H9 (cell line): ENCODE measurements at regions not wholly inside any gene's neighbourhood (a gene's known extent, or its start where the extent isn't known, plus 50 kb on each side); places are given as distances from the start of the nearest gene placed in this dataset.

Experiments used
- DNase-seq: peaks from one replicate; pipeline ENCODE4 v3.0.0-alpha.2; 2017
- H2AFZ ChIP-seq: one replicate; pipeline ENCODE4 v1.6.1; 2013; ENCODE audit warnings: mild to moderate bottlenecking, low read length, control low read depth, moderate library complexity
- H2AK5ac ChIP-seq: 2 replicates; pipeline ENCODE4 v1.6.1; 2013; ENCODE audit warnings: low read length, control low read depth, mixed read lengths; ENCODE audit not compliant: insufficient read length
- H2BK120ac ChIP-seq: one replicate; pipeline ENCODE4 v1.6.1; 2013; ENCODE audit warnings: low read depth, mild to moderate bottlenecking, low read length, control low read depth, inconsistent platforms; ENCODE audit not compliant: poor library complexity, severe bottlenecking
- H2BK12ac ChIP-seq: 2 replicates; pipeline ENCODE4 v1.6.1; 2013; ENCODE audit warnings: low read length, control low read depth, mixed read lengths, low read depth; ENCODE audit not compliant: insufficient read length
- H2BK15ac ChIP-seq: 2 replicates; pipeline ENCODE4 v1.6.1; 2013; ENCODE audit warnings: low read depth, low read length, control low read depth
- H2BK20ac ChIP-seq: one replicate; pipeline ENCODE4 v1.6.1; 2013; ENCODE audit warnings: low read depth, mild to moderate bottlenecking, low read length, control low read depth, inconsistent platforms; ENCODE audit not compliant: poor library complexity, severe bottlenecking
- H2BK5ac ChIP-seq: 2 replicates; pipeline ENCODE4 v1.6.1; 2013; ENCODE audit warnings: low read length, control low read depth, mixed read lengths; ENCODE audit not compliant: insufficient read length
- H3K14ac ChIP-seq: 2 replicates; pipeline ENCODE4 v1.6.1; 2013; ENCODE audit warnings: low read length, control low read depth; ENCODE audit not compliant: insufficient read depth
- H3K18ac ChIP-seq: 2 replicates; pipeline ENCODE4 v1.6.1; 2013; ENCODE audit warnings: low read depth, mild to moderate bottlenecking, mixed read lengths, low read length, control low read depth; ENCODE audit not compliant: insufficient read length
- H3K23ac ChIP-seq: 2 replicates; pipeline ENCODE4 v1.6.1; 2013; ENCODE audit warnings: low read length, control low read depth, mixed read lengths, low read depth; ENCODE audit not compliant: insufficient read length
- H3K23me2 ChIP-seq: 2 replicates; pipeline ENCODE4 v1.6.1; 2013; ENCODE audit warnings: low read depth, mild to moderate bottlenecking, mixed read lengths, low read length, control low read depth; ENCODE audit not compliant: insufficient read length, poor library complexity, severe bottlenecking
- H3K27ac ChIP-seq: 2 replicates; pipeline ENCODE4 v1.5.1; 2013; ENCODE audit warnings: low read length, control low read depth, mixed read lengths, low read depth; ENCODE audit not compliant: insufficient read length
- H3K27me3 ChIP-seq: 2 replicates; pipeline ENCODE4 v1.6.1; 2013; ENCODE audit warnings: low read length, control low read depth, inconsistent platforms; ENCODE audit not compliant: insufficient read depth
- H3K4ac ChIP-seq: 2 replicates; pipeline ENCODE4 v1.6.1; 2013; ENCODE audit warnings: low read depth, mild to moderate bottlenecking, control low read depth, inconsistent platforms, low read length, moderate library complexity
- H3K4me1 ChIP-seq: 2 replicates; pipeline ENCODE4 v1.6.1; 2013; ENCODE audit warnings: low read length, control low read depth, inconsistent platforms; ENCODE audit not compliant: insufficient read depth
- H3K4me2 ChIP-seq: 2 replicates; pipeline ENCODE4 v1.6.1; 2013; ENCODE audit warnings: low read length, control low read depth, mixed read lengths; ENCODE audit not compliant: insufficient read length, insufficient read depth
- H3K56ac ChIP-seq: 2 replicates; pipeline ENCODE4 v1.6.1; 2013; ENCODE audit warnings: low read depth, mild to moderate bottlenecking, mixed read lengths, low read length, control low read depth; ENCODE audit not compliant: insufficient read length
- H3K79me1 ChIP-seq: 2 replicates; pipeline ENCODE4 v1.6.1; 2013; ENCODE audit warnings: low read depth, mild to moderate bottlenecking, moderate library complexity, low read length, control low read depth, inconsistent platforms; ENCODE audit not compliant: insufficient read depth, poor library complexity, severe bottlenecking
- H3K79me2 ChIP-seq: 2 replicates; pipeline ENCODE4 v1.6.1; 2013; ENCODE audit warnings: low read length, control low read depth, inconsistent platforms; ENCODE audit not compliant: insufficient read depth
- H3K9ac ChIP-seq: 2 replicates; pipeline ENCODE4 v1.6.1; 2013; ENCODE audit warnings: low read length, control low read depth, mixed read lengths; ENCODE audit not compliant: insufficient read length; ENCODE audit errors: extremely low read depth
- H3K9me3 ChIP-seq: one replicate; pipeline ENCODE4 v1.6.1; 2013; ENCODE audit warnings: low read depth, low read length, inconsistent platforms; ENCODE audit not compliant: control insufficient read depth
- H3T11ph ChIP-seq: one replicate; pipeline ENCODE4 v1.6.1; 2013; ENCODE audit warnings: mild to moderate bottlenecking, low read length, control low read depth, inconsistent platforms
- H4K20me1 ChIP-seq: one replicate; pipeline ENCODE4 v1.6.1; 2013; ENCODE audit not compliant: control insufficient read depth, insufficient read length, insufficient read depth
- H4K5ac ChIP-seq: 2 replicates; pipeline ENCODE4 v1.6.1; 2013; ENCODE audit warnings: low read depth, mild to moderate bottlenecking, mixed read lengths, low read length, control low read depth; ENCODE audit not compliant: insufficient read length
- H4K8ac ChIP-seq: replicated peaks from 2 replicates; pipeline ENCODE4 v1.6.1; 2013; ENCODE audit warnings: low read length, control low read depth, mixed read lengths, low read depth; ENCODE audit not compliant: insufficient read length
- H4K91ac ChIP-seq: 2 replicates; pipeline ENCODE4 v1.6.1; 2013; ENCODE audit warnings: low read depth, mild to moderate bottlenecking, moderate library complexity, mixed read lengths, low read length, control low read depth; ENCODE audit not compliant: insufficient read length
- H3K27ac Mint-ChIP-seq, 3 experiments: 2 replicates in 2 of 3; 3 replicates in 1 of 3; pipeline ENCODE4 v1.8.0; 2020 to 2021; ENCODE audit warnings: mixed read lengths in 3 of 3, mild to moderate bottlenecking in 1 of 3, moderate library complexity in 1 of 3
- H3K27me3 Mint-ChIP-seq: 2 replicates; pipeline ENCODE4 v1.8.0; 2021; ENCODE audit warnings: low read depth, mild to moderate bottlenecking, moderate library complexity, mixed read lengths
- H3K36me3 Mint-ChIP-seq, 3 experiments: 2 replicates in 2 of 3; 3 replicates in 1 of 3; pipeline ENCODE4 v1.8.0; 2020 to 2021; ENCODE audit warnings: low read depth in 3 of 3, mixed read lengths in 3 of 3; ENCODE audit not compliant: insufficient read depth in 1 of 3
- H3K4me1 Mint-ChIP-seq, 2 experiments: 2 replicates each; pipeline ENCODE4 v1.8.0; 2020; ENCODE audit warnings: mixed read lengths in 2 of 2
- H3K4me3 Mint-ChIP-seq, 2 experiments: 2 replicates in 1 of 2; 3 replicates in 1 of 2; pipeline ENCODE4 v1.8.0; 2020 to 2021; ENCODE audit warnings: mild to moderate bottlenecking in 2 of 2, mixed read lengths in 2 of 2, moderate library complexity in 1 of 2
- H3K9me3 Mint-ChIP-seq, 2 experiments: 2 replicates in 1 of 2; 3 replicates in 1 of 2; pipeline ENCODE4 v1.8.0; 2020; ENCODE audit warnings: mild to moderate bottlenecking in 2 of 2, mixed read lengths in 2 of 2, moderate library complexity in 1 of 2
- CTCF ChIP-seq: fragments of 200-600 bp; sonication (generic); conservative IDR thresholded peaks from 3 replicates; pipeline ENCODE4 v1.8.0; 2021; ENCODE audit warnings: antibody characterized with exemption, mild to moderate bottlenecking
- WGBS: extraction: QIAGEN DNeasy Blood & Tissue Kit; methylation state at CpG from one replicate; pipeline ENCODE4 v1.1.7; 2013; ENCODE audit warnings: missing lambda C conversion rate, low lambda C conversion rate, mixed read lengths; ENCODE audit not compliant: insufficient read length; ENCODE audit errors: extremely low coverage; 5-methylcytosine and 5-hydroxymethylcytosine counted together

GRCh38 chr4:114082348-114082747 lies 102.9 kb upstream of the ARSJ start:
- no peak for TF ChIP-seq CTCF
- Histone ChIP-seq H3K18ac (no peak overlapping the region), H4K8ac (no peak overlapping the region), H2BK5ac (no peak overlapping the region), H4K91ac (no peak overlapping the region), H3K27me3 (no peaks in the 10 kb centered on the region), H3K14ac (no peak overlapping the region), H4K20me1 (no peaks in the 10 kb centered on the region), H3K27ac (no peak overlapping the region), H2BK15ac (no peak overlapping the region), H3K4ac (no peak overlapping the region), H2BK20ac (no peak overlapping the region), H3K23me2 (no peaks in the 10 kb centered on the region), H3K56ac (no peak overlapping the region), H3K79me1 (no peaks in the 10 kb centered on the region), H3K9me3 (no peaks in the 10 kb centered on the region), H2BK120ac (no peak overlapping the region), H2BK12ac (no peak overlapping the region), H3K9ac (no peak overlapping the region), H3K4me2 (no peak overlapping the region), H2AFZ (no peak overlapping the region), H2AK5ac (no peak overlapping the region), H4K5ac (no peak overlapping the region), H3K4me1 (no peaks in the 10 kb centered on the region; the same call in 1 of the 2 replicates), H3K23ac (no peak overlapping the region), H3T11ph (no peak overlapping the region), H3K79me2 (no peaks in the 10 kb centered on the region)
- no peaks in the 10 kb centered on the region; a peak in 1 of 5 replicates for H3K9me3 Mint-ChIP-seq
- H3K27ac Mint-ChIP-seq: peak overlapping the region in 1 of 3 experiments; percentile 24; a peak in 1 of 7 replicates
- no CpG with 5 or more reads among the region's 6 CpGs for WGBS
- H3K4me3 Mint-ChIP-seq: no peak overlapping the region
- no peaks in the 10 kb centered on the region for H3K27me3 Mint-ChIP-seq
- H3K4me1 Mint-ChIP-seq: peaks cover 16 to 17% of the 10 kb centered on the region in 2 experiments
- DNase-seq: no peak
- H3K36me3 Mint-ChIP-seq: no peaks in the 10 kb centered on the region; a peak in 1 of 7 replicates
